Endothelial cell of umbilical vein (primary cell): ENCODE measurements at regions not wholly inside any gene's neighbourhood (a gene's known extent, or its start where the extent isn't known, plus 50 kb on each side); places are given as distances from the start of the nearest gene placed in this dataset.

Source experiments
- BruUV-seq: library from RNA; stranded (reverse); fragments of 400-500 nt; replicated peaks from 2 replicates; lab custom pipeline; 2021; lab: Mats Ljungman, UMichigan
- CTCF ChIA-PET: fragments of 300-600, 350-600 bp; sonication (Branson Sonifier 250); formaldehyde crosslinking; loops from one replicate; lab custom pipeline; 2021; ENCODE audit warnings: antibody characterized with exemption, inconsistent platforms; lab: Charles Lee
- POLR2A ChIA-PET: fragments of 300-600, 350-600 bp; sonication (Branson Sonifier 250); formaldehyde crosslinking; loops from one replicate; lab custom pipeline; 2021; ENCODE audit warnings: antibody characterized with exemption, inconsistent platforms; lab: Charles Lee
- DNase-seq: peaks from one replicate; pipeline ENCODE4 v3.0.0-alpha.2; 2011; ENCODE audit warnings: low read depth, low spot score
- FAIRE-seq: peaks from 2 replicates; lab custom pipeline; 2011; peaks lifted over from hg19 to GRCh38; lab: Jason Lieb, UNC
- H2AFZ ChIP-seq: 2 replicates; pipeline ENCODE4 v1.6.0; 2012; ENCODE audit warnings: low read depth, low read length, control low read depth, inconsistent platforms
- H3K27ac ChIP-seq: 2 replicates; pipeline ENCODE4 v1.5.1; 2011; ENCODE audit warnings: low read depth, mild to moderate bottlenecking, control low read depth, low read length, moderate library complexity; ENCODE audit not compliant: insufficient read depth
- H3K27me3 ChIP-seq, 2 experiments: 2 replicates each; pipeline versions ENCODE4 v1.6.0 to v1.6.1; 2011; ENCODE audit warnings: low read length in 2 of 2, mixed read lengths in 1 of 2; ENCODE audit not compliant: control insufficient read depth in 2 of 2, insufficient read depth in 2 of 2
- H3K36me3 ChIP-seq, 2 experiments: 2 replicates in 1 of 2; 3 replicates in 1 of 2; pipeline ENCODE4 v1.5.1; 2011; ENCODE audit warnings: low read length in 2 of 2, mild to moderate bottlenecking in 1 of 2, moderate library complexity in 1 of 2; ENCODE audit not compliant: control insufficient read depth in 2 of 2, insufficient read depth in 2 of 2; ENCODE audit errors: extremely low read depth in 1 of 2
- H3K4me1 ChIP-seq: 3 replicates; pipeline ENCODE4 v1.5.1; 2011; ENCODE audit warnings: mild to moderate bottlenecking, low read length; ENCODE audit not compliant: control insufficient read depth, insufficient read depth; ENCODE audit errors: extremely low read depth
- H3K4me2 ChIP-seq: 2 replicates; pipeline ENCODE4 v1.6.1; 2011; ENCODE audit warnings: low read length, control low read depth, mixed read lengths; ENCODE audit not compliant: insufficient read depth
- H3K4me3 ChIP-seq, 3 experiments: fragments of 200-600 bp in 1 of 3; sonication (generic), shearing (Covaris generic) in 1 of 3; replicated peaks in 1 of 3; 2 replicates each; pipeline ENCODE4 v1.5.1; 2011 to 2016; ENCODE audit warnings: control low read depth in 3 of 3, low read length in 3 of 3, mild to moderate bottlenecking in 2 of 3, inconsistent platforms in 1 of 3, low read depth in 1 of 3, moderate library complexity in 1 of 3; ENCODE audit not compliant: insufficient read depth in 1 of 3
- H3K79me2 ChIP-seq: 2 replicates; pipeline ENCODE4 v1.6.0; 2012; ENCODE audit warnings: low read length, inconsistent platforms; ENCODE audit not compliant: control insufficient read depth, insufficient read depth
- H3K9ac ChIP-seq: replicated peaks from 2 replicates; pipeline ENCODE3; 2011; ENCODE audit warnings: low read length, control low read depth; ENCODE audit not compliant: insufficient read depth; ENCODE audit errors: extremely low read depth
- H3K9me1 ChIP-seq: replicated peaks from 3 replicates; pipeline ENCODE4 v1.6.0; 2011; ENCODE audit warnings: mild to moderate bottlenecking, low read length; ENCODE audit not compliant: control insufficient read depth, insufficient read depth; ENCODE audit errors: extremely low read depth
- H3K9me3 ChIP-seq: replicated peaks from 2 replicates; pipeline ENCODE4 v1.5.1; 2012; ENCODE audit warnings: low read length, inconsistent platforms; ENCODE audit not compliant: control insufficient read depth, insufficient read depth
- H4K20me1 ChIP-seq: replicated peaks from 2 replicates; pipeline ENCODE3; 2011; ENCODE audit warnings: mild to moderate bottlenecking, low read length; ENCODE audit not compliant: control insufficient read depth, insufficient read depth; ENCODE audit errors: extremely low read depth
- EZH2 ChIP-seq: IDR thresholded peaks from 2 replicates; pipeline ENCODE4 v1.6.1; 2012; ENCODE audit warnings: borderline replicate concordance, low read depth, mild to moderate bottlenecking, moderate library complexity, low read length, inconsistent platforms; ENCODE audit not compliant: severe bottlenecking
- FOS ChIP-seq: IDR thresholded peaks from 2 replicates; pipeline ENCODE4 v1.6.1; 2011; ENCODE audit warnings: mild to moderate bottlenecking, low read length, moderate library complexity, borderline replicate concordance; ENCODE audit not compliant: insufficient read depth
- GATA2 ChIP-seq: IDR thresholded peaks from 2 replicates; pipeline ENCODE4 v1.7.0; 2011; ENCODE audit warnings: low read depth, mild to moderate bottlenecking, moderate library complexity, mixed read lengths, low read length; ENCODE audit not compliant: insufficient read length, insufficient read depth
- JUN ChIP-seq: IDR thresholded peaks from 2 replicates; pipeline ENCODE4 v1.6.1; 2011; ENCODE audit warnings: borderline replicate concordance, low read depth; ENCODE audit not compliant: insufficient read length, insufficient read depth
- MYC ChIP-seq: IDR thresholded peaks from one replicate; pipeline ENCODE4 v1.6.1; 2011; ENCODE audit warnings: mild to moderate bottlenecking, low read depth, low read length
- POLR2A ChIP-seq: IDR thresholded peaks from 2 replicates; pipeline ENCODE4 v1.6.1; 2012; ENCODE audit warnings: low read depth, mild to moderate bottlenecking, control low read depth, low read length
- POLR2AphosphoS5 ChIP-seq: IDR thresholded peaks from 2 replicates; pipeline ENCODE4 v1.6.1; 2012; ENCODE audit warnings: low read depth, mild to moderate bottlenecking, control low read depth, low read length, moderate library complexity; ENCODE audit not compliant: insufficient read depth
- dilution Hi-C: fragments of 300-500 bp; cut with MboI; formaldehyde crosslinking; loops from one replicate; pipeline ENCODE4 v1.15.0; 2019; ENCODE audit warnings: low sequenced_read_pairs; ENCODE audit not compliant: extremely low pct_ligation_motif_present
- intact Hi-C: fragments of 100-400 bp; cut with micrococcal nuclease; formaldehyde crosslinking; loops from one replicate; pipeline ENCODE4 v1.10.0; 2022
- TF ChIP-seq, protein P1 (sequence below): IDR thresholded peaks from 2 replicates; pipeline ENCODE4 v1.6.1; 2011; ENCODE audit not compliant: insufficient read depth, insufficient read length
- TF ChIP-seq, protein P2 (sequence below), 2 donors: IDR thresholded peaks; 1 replicate in 1 of 2; 2 replicates in 1 of 2; pipeline ENCODE4 v1.5.1; 2011; ENCODE audit warnings: low read length in 2 of 2, mild to moderate bottlenecking in 2 of 2, moderate library complexity in 2 of 2, control low read depth in 1 of 2, inconsistent platforms in 1 of 2, low read depth in 1 of 2; ENCODE audit not compliant: insufficient read depth in 1 of 2; ENCODE audit errors: extremely low read depth in 1 of 2

DNA sequence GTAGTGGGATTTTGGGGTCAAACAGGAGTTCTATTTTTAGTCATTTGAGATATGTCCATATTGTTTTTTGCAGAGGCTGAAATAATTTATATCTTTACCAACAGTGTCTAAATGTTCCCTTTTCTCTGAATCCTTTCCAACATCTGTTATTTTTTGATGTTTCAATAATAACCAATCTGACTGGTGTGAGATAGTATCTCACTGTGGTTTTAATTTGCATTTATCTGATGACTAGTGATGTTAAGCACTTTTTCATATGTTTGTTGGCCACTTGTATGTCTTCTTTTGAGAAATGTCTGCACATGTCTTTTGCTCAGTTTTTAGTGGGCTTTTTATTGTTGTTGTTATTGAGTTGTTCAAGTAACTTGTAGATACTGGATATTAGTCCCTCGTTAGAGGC lies 1325.0 kb downstream of the BRINP3 start:
- dilution Hi-C loops (no loop called here), intact Hi-C loops (no loop called here)
- Histone ChIP-seq H3K4me3 (no peak overlapping the region), H3K36me3 (no peaks in the 10 kb centered on the region), H3K9me1 (no peaks in the 10 kb centered on the region), H3K9me3 (no peaks in the 10 kb centered on the region), H3K79me2 (no peaks in the 10 kb centered on the region), H3K9ac (no peak overlapping the region), H4K20me1 (no peaks in the 10 kb centered on the region), H3K27me3 (no peaks in the 10 kb centered on the region), H3K4me2 (no peak overlapping the region), H3K27ac (no peak overlapping the region), H2AFZ (no peak overlapping the region), H3K4me1 (no peaks in the 10 kb centered on the region)
- TF ChIP-seq FOS (no peak), GATA2 (no peak), JUN (no peak), POLR2A (no peak), POLR2AphosphoS5 (no peak), EZH2 (no peak), MYC (no peak)
- TF ChIP-seq, protein P1, sequence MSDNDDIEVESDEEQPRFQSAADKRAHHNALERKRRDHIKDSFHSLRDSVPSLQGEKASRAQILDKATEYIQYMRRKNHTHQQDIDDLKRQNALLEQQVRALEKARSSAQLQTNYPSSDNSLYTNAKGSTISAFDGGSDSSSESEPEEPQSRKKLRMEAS: no peak
- TF ChIP-seq, protein P2, sequence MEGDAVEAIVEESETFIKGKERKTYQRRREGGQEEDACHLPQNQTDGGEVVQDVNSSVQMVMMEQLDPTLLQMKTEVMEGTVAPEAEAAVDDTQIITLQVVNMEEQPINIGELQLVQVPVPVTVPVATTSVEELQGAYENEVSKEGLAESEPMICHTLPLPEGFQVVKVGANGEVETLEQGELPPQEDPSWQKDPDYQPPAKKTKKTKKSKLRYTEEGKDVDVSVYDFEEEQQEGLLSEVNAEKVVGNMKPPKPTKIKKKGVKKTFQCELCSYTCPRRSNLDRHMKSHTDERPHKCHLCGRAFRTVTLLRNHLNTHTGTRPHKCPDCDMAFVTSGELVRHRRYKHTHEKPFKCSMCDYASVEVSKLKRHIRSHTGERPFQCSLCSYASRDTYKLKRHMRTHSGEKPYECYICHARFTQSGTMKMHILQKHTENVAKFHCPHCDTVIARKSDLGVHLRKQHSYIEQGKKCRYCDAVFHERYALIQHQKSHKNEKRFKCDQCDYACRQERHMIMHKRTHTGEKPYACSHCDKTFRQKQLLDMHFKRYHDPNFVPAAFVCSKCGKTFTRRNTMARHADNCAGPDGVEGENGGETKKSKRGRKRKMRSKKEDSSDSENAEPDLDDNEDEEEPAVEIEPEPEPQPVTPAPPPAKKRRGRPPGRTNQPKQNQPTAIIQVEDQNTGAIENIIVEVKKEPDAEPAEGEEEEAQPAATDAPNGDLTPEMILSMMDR (IDR thresholded peaks at IDR 0.05; ENCODE audit: extremely low read depth in 1 of 2, insufficient read depth in 1 of 2, low read depth in 1 of 2, low read length in 2 of 2): no peak
- no TSS peak for BruUV-seq
- DNase-seq (no peak), FAIRE-seq (no peak)
- POLR2A ChIA-PET: no interaction called here
- CTCF ChIA-PET: no interaction called here
